ENCODE measurements at regions not wholly inside any gene's neighbourhood (a gene's known extent, or its start where the extent isn't known, plus 50 kb on each side); places are given as distances from the start of the nearest gene placed in this dataset.
A peak's percentile ranks its signal among the peaks of the same experiment; 100 is the strongest.
"Not testable (repeated sequence)": the region's sequence is repeated elsewhere in the genome, so short reads cannot be mapped to it uniquely, and the experiment has no call there.

- no peak for DNase-seq (ENCODE audit: low read depth in 2 of 3, low spot score in 2 of 3)
Measured at GRCh38 chr9:136611606-136612005, 51.1 kb upstream of the EGFL7 start.

- DNase-seq (ENCODE audit: low read depth in 2 of 3, low spot score in 2 of 3): no peak
Measured at GRCh38 chr9:136611119-136611518, 51.6 kb upstream of the EGFL7 start.

GRCh38 chr9:136610426-136610825, 52.3 kb upstream of the EGFL7 start:
- DNase-seq (ENCODE audit: low read depth in 2 of 3, low spot score in 2 of 3): no peak

GRCh38 chr9:136609838-136610311, 52.8 kb upstream of the EGFL7 start:
- DNase-seq (ENCODE audit: low read depth in 2 of 3, low spot score in 2 of 3): no peak

GRCh38 chr9:136609160-136609475, 53.6 kb upstream of the EGFL7 start:
- no peak for DNase-seq (ENCODE audit: low read depth in 2 of 3, low spot score in 2 of 3)

- DNase-seq (ENCODE audit: low read depth in 2 of 3, low spot score in 2 of 3): no peak
Measured at GRCh38 chr9:136608348-136609159, 54.2 kb upstream of the EGFL7 start.

- DNase-seq (ENCODE audit: low read depth in 2 of 3, low spot score in 2 of 3): no peak
Measured at GRCh38 chr9:136607334-136607919, 55.3 kb upstream of the EGFL7 start.

GRCh38 chr9:136606687-136607333, 55.9 kb upstream of the EGFL7 start:
- DNase-seq (ENCODE audit: low read depth in 2 of 3, low spot score in 2 of 3): no peak

GRCh38 chr9:136605988-136606660, 56.6 kb upstream of the EGFL7 start:
- DNase-seq (ENCODE audit: low read depth in 2 of 3, low spot score in 2 of 3): no peak

- no peak for DNase-seq (ENCODE audit: low read depth in 2 of 3, low spot score in 2 of 3)
Measured at GRCh38 chr9:136604823-136605525, 57.7 kb upstream of the EGFL7 start.

GRCh38 chr9:136603901-136604814, 58.3 kb upstream of the NOTCH1 start:
- peak in 1 of 3 donors; percentile 30 for DNase-seq (ENCODE audit: low read depth in 2 of 3, low spot score in 2 of 3)

GRCh38 chr9:136603216-136603615, 57.4 kb upstream of the NOTCH1 start:
- no peak for DNase-seq (ENCODE audit: low read depth in 2 of 3, low spot score in 2 of 3)

GRCh38 chr9:136602193-136602885, 56.5 kb upstream of the NOTCH1 start:
- no peak for DNase-seq (ENCODE audit: low read depth in 2 of 3, low spot score in 2 of 3)

GRCh38 chr9:136601250-136601973, 55.6 kb upstream of the NOTCH1 start:
- DNase-seq (ENCODE audit: low read depth in 2 of 3, low spot score in 2 of 3): not testable (repeated sequence)

GRCh38 chr9:136599811-136600660, 54.2 kb upstream of the NOTCH1 start:
- no peak for DNase-seq (ENCODE audit: low read depth in 2 of 3, low spot score in 2 of 3)

- DNase-seq (ENCODE audit: low read depth in 2 of 3, low spot score in 2 of 3): no peak
Measured at GRCh38 chr9:136599074-136599531, 53.3 kb upstream of the NOTCH1 start.

- not testable (repeated sequence) for DNase-seq (ENCODE audit: low read depth in 2 of 3, low spot score in 2 of 3)
Measured at GRCh38 chr9:136598390-136599073, 52.7 kb upstream of the NOTCH1 start.

Measured in hematopoietic multipotent progenitor cell (in vitro differentiated cells).